ENCODE measurements at regions not wholly inside any gene's neighbourhood (a gene's known extent, or its start where the extent isn't known, plus 50 kb on each side); places are given as distances from the start of the nearest gene placed in this dataset.

GRCh38 chr4:38500433-38500832 lies 163.6 kb upstream of the KLF3 start:
- H3K9me3 ChIP-seq (ENCODE audit: control insufficient read depth, insufficient read depth, low read length): no peaks in the 10 kb centered on the region
- no peak overlapping the region for H3K27ac ChIP-seq (ENCODE audit: low read depth, low read length)
- no peak overlapping the region for H3K4me3 ChIP-seq (ENCODE audit: low read depth, low read length)
- TF ChIP-seq CTCF (IDR thresholded peaks at IDR 0.05; ENCODE audit: low read depth, low read length): no peak
- ChIA-PET CTCF (no interaction called here), POLR2A (no interaction called here)
- H3K27me3 ChIP-seq (ENCODE audit: control insufficient read depth, insufficient read depth, low read length): peaks cover 2% of the 10 kb centered on the region
- DNase-seq (ENCODE audit: low read depth, low spot score): no peak

GRCh38 chr4:38501698-38502097 lies 162.3 kb upstream of the KLF3 start:
- H3K4me3 ChIP-seq (ENCODE audit: low read depth, low read length): no peak overlapping the region
- ChIA-PET CTCF (no interaction called here), POLR2A (no interaction called here)
- peaks cover 2% of the 10 kb centered on the region for H3K27me3 ChIP-seq (ENCODE audit: control insufficient read depth, insufficient read depth, low read length)
- no peak for TF ChIP-seq CTCF (IDR thresholded peaks at IDR 0.05; ENCODE audit: low read depth, low read length)
- no peak for DNase-seq (ENCODE audit: low read depth, low spot score)
- H3K9me3 ChIP-seq (ENCODE audit: control insufficient read depth, insufficient read depth, low read length): no peaks in the 10 kb centered on the region
- H3K27ac ChIP-seq (ENCODE audit: low read depth, low read length): no peak overlapping the region

- Histone ChIP-seq H3K9me3 (ENCODE audit: control insufficient read depth, insufficient read depth, low read length) (no peaks in the 10 kb centered on the region), H3K4me3 (ENCODE audit: low read depth, low read length) (no peak overlapping the region), H3K27me3 (ENCODE audit: control insufficient read depth, insufficient read depth, low read length) (peaks cover 10% of the 10 kb centered on the region), H3K27ac (ENCODE audit: low read depth, low read length) (no peak overlapping the region)
- DNase-seq (ENCODE audit: low read depth, low spot score): no peak
- POLR2A ChIA-PET: no interaction called here
- CTCF ChIA-PET: interaction anchor here (0.6 kb wide), 1 partner anchor 227 kb away, joined by 6 read pairs; no protein-coding TSS in a partner anchor
- no peak for TF ChIP-seq CTCF (IDR thresholded peaks at IDR 0.05; ENCODE audit: low read depth, low read length)
Observed at GRCh38 chr4:38503689-38504395, 160.2 kb upstream of the KLF3 start.

- POLR2A ChIA-PET: no interaction called here
- DNase-seq (ENCODE audit: low read depth, low spot score): no peak
- H3K27me3 ChIP-seq (ENCODE audit: control insufficient read depth, insufficient read depth, low read length): peaks cover 10% of the 10 kb centered on the region
- H3K4me3 ChIP-seq (ENCODE audit: low read depth, low read length): no peak overlapping the region
- CTCF ChIA-PET: interaction anchor here (0.6 kb wide), 1 partner anchor 227 kb away, joined by 6 read pairs; no protein-coding TSS in a partner anchor
- no peak for TF ChIP-seq CTCF (IDR thresholded peaks at IDR 0.05; ENCODE audit: low read depth, low read length)
- no peak overlapping the region for H3K27ac ChIP-seq (ENCODE audit: low read depth, low read length)
- H3K9me3 ChIP-seq (ENCODE audit: control insufficient read depth, insufficient read depth, low read length): no peaks in the 10 kb centered on the region
Observed at GRCh38 chr4:38504396-38504715, 159.6 kb upstream of the KLF3 start.

GRCh38 chr4:38509551-38509950 lies 154.4 kb upstream of the KLF3 start:
- POLR2A ChIA-PET: no interaction called here
- Histone ChIP-seq H3K27ac (ENCODE audit: low read depth, low read length) (no peak overlapping the region), H3K27me3 (ENCODE audit: control insufficient read depth, insufficient read depth, low read length) (peaks cover 10% of the 10 kb centered on the region), H3K9me3 (ENCODE audit: control insufficient read depth, insufficient read depth, low read length) (no peaks in the 10 kb centered on the region), H3K4me3 (ENCODE audit: low read depth, low read length) (no peak overlapping the region)
- TF ChIP-seq CTCF (IDR thresholded peaks at IDR 0.05; ENCODE audit: low read depth, low read length): no peak
- CTCF ChIA-PET: no interaction called here
- no peak for DNase-seq (ENCODE audit: low read depth, low spot score)
